NCI-H345 treated with DMSO at 0.1 percent for 48 hours (cell line): ENCODE measurements at regions not wholly inside any gene's neighbourhood (a gene's known extent, or its start where the extent isn't known, plus 50 kb on each side); places are given as distances from the start of the nearest gene placed in this dataset.

Experiments used
- DNase-seq: peaks from one replicate; lab custom pipeline; 2025; ENCODE audit not compliant: unreplicated experiment; lab: John Stamatoyannopoulos, UW

GRCh38 chr15:61295239-61295638 lies 66.1 kb upstream of the RORA start:
- no peak for DNase-seq

- no peak for DNase-seq
Measured at GRCh38 chr15:61282661-61283060, 53.6 kb upstream of the RORA start.

GRCh38 chr15:61281328-61281727 lies 52.2 kb upstream of the RORA start:
- no peak for DNase-seq
